HEK293T (cell line): ENCODE measurements at regions not wholly inside any gene's neighbourhood (a gene's known extent, or its start where the extent isn't known, plus 50 kb on each side); places are given as distances from the start of the nearest gene placed in this dataset.

ENCODE experiments used
- CTCF ChIA-PET: fragments of 350-600 bp; formaldehyde crosslinking; extraction: SDS; loops from one replicate; lab custom pipeline; 2021; ENCODE audit warnings: antibody characterized with exemption, inconsistent platforms; lab: Yijun Ruan, JAX
- POLR2A ChIA-PET: fragments of 350-600 bp; formaldehyde crosslinking; extraction: SDS; loops from one replicate; lab custom pipeline; 2020; ENCODE audit warnings: antibody characterized with exemption, inconsistent platforms; lab: Yijun Ruan, JAX
- DNase-seq: peaks from one replicate; pipeline ENCODE4 v3.0.0; 2012; ENCODE audit warnings: mixed read lengths; ENCODE audit errors: extremely low spot score
- ARNT ChIP-seq: fragments of 450-650 bp; IDR thresholded peaks from 2 replicates; pipeline ENCODE4 v1.6.1; 2017; ENCODE audit warnings: mild to moderate bottlenecking
- BHLHE40 ChIP-seq: fragments of 450-650 bp; IDR thresholded peaks from 2 replicates; pipeline ENCODE4 v1.6.1; 2016; ENCODE audit warnings: mild to moderate bottlenecking, moderate library complexity, borderline replicate concordance
- CTBP1 ChIP-seq: fragments of 450-650 bp; IDR thresholded peaks from 2 replicates; pipeline ENCODE4 v1.6.1; 2016; ENCODE audit warnings: borderline replicate concordance
- ELF4 ChIP-seq: fragments of 450-650 bp; IDR thresholded peaks from 2 replicates; pipeline ENCODE4 v1.6.1; 2017; ENCODE audit warnings: antibody characterized with exemption
- FOXA1 ChIP-seq: fragments of 450-650 bp; IDR thresholded peaks from 2 replicates; pipeline ENCODE4 v1.6.1; 2016; ENCODE audit warnings: mild to moderate bottlenecking
- FOXK2 ChIP-seq: fragments of 450-650 bp; IDR thresholded peaks from 2 replicates; pipeline ENCODE4 v1.6.1; 2016; ENCODE audit warnings: mild to moderate bottlenecking
- FOXM1 ChIP-seq: fragments of 450-650 bp; IDR thresholded peaks from 2 replicates; pipeline ENCODE4 v1.6.1; 2017; ENCODE audit warnings: mild to moderate bottlenecking, borderline replicate concordance
- HDGF ChIP-seq: fragments of 450-650 bp; IDR thresholded peaks from 2 replicates; pipeline ENCODE4 v1.6.1; 2017; ENCODE audit warnings: antibody characterized with exemption, borderline replicate concordance
- L3MBTL2 ChIP-seq: fragments of 450-650 bp; conservative IDR thresholded peaks from 2 replicates; pipeline ENCODE4 v1.6.1; 2016; ENCODE audit warnings: mild to moderate bottlenecking
- LEF1 ChIP-seq: fragments of 450-650 bp; IDR thresholded peaks from 2 replicates; pipeline ENCODE4 v1.6.1; 2017; ENCODE audit warnings: mild to moderate bottlenecking, borderline replicate concordance
- NFRKB ChIP-seq: fragments of 450-650 bp; IDR thresholded peaks from 2 replicates; pipeline ENCODE4 v1.6.1; 2016; ENCODE audit warnings: mild to moderate bottlenecking, moderate library complexity
- SP1 ChIP-seq: fragments of 450-650 bp; IDR thresholded peaks from 2 replicates; pipeline ENCODE4 v1.6.1; 2017
- SUZ12 ChIP-seq: fragments of 450-650 bp; IDR thresholded peaks from 2 replicates; pipeline ENCODE4 v1.6.1; 2016; ENCODE audit warnings: mild to moderate bottlenecking
- TARDBP ChIP-seq: fragments of 450-650 bp; IDR thresholded peaks from 2 replicates; pipeline ENCODE4 v1.6.1; 2016
- ZNF384 ChIP-seq: fragments of 450-650 bp; IDR thresholded peaks from 2 replicates; pipeline ENCODE4 v1.6.1; 2016
- TF ChIP-seq, protein P1 (sequence below): fragments of 450-650 bp; IDR thresholded peaks from 2 replicates; pipeline ENCODE4 v1.6.1; 2016

GRCh38 chr16:48899500-48899899 lies 289.5 kb upstream of the N4BP1 start:
- DNase-seq = no peak
- ChIA-PET POLR2A (no interaction called here), CTCF (no interaction called here)
- TF ChIP-seq L3MBTL2 (no peak), LEF1 (no peak), ELF4 (no peak), FOXM1 (no peak), CTBP1 (no peak), BHLHE40 (no peak), SP1 (no peak), TARDBP (no peak), NFRKB (no peak)

DNA sequence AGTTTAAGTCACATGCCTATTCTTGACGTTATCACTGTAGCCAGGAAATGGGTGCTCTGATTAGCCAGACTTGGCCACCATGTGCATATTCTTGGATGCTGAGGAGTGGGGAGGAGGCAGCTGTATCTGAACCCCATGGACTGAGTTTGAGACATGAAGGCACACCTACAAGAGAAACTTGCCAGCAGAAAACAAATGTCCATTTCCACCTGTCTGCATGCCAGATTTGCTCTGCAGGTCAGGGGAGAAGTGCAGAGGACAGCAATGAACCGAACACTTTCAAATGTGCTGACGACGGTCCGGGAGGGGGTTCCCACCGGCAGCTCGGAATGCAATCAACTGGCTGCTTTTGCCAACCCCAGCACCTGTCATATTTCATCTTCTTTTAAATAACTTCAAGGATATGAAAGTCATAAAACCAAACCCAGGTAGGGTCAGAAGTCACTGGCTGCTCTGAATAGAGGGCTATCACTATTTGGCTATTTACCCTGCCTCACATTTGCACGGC lies 287.8 kb upstream of the N4BP1 start:
- DNase-seq = no peak
- no peak for TF ChIP-seq TARDBP
- no peak for TF ChIP-seq ELF4
- TF ChIP-seq FOXA1 = no peak
- no peak for TF ChIP-seq SP1
- no peak for TF ChIP-seq FOXM1
- TF ChIP-seq, protein P1, sequence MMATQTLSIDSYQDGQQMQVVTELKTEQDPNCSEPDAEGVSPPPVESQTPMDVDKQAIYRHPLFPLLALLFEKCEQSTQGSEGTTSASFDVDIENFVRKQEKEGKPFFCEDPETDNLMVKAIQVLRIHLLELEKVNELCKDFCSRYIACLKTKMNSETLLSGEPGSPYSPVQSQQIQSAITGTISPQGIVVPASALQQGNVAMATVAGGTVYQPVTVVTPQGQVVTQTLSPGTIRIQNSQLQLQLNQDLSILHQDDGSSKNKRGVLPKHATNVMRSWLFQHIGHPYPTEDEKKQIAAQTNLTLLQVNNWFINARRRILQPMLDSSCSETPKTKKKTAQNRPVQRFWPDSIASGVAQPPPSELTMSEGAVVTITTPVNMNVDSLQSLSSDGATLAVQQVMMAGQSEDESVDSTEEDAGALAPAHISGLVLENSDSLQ = no peak
- ChIA-PET POLR2A (no interaction called here), CTCF (no interaction called here)

- ChIA-PET CTCF (no interaction called here), POLR2A (no interaction called here)
- TF ChIP-seq ELF4 = no peak
- no peak for TF ChIP-seq ZNF384
- TF ChIP-seq, protein P1 = no peak
- no peak for TF ChIP-seq CTBP1
- TF ChIP-seq NFRKB = no peak
- no peak for TF ChIP-seq SUZ12
- no peak for TF ChIP-seq BHLHE40
- TF ChIP-seq LEF1 = no peak
- no peak for TF ChIP-seq FOXA1
- no peak for TF ChIP-seq SP1
- no peak for TF ChIP-seq FOXM1
- TF ChIP-seq HDGF = no peak
- DNase-seq = no peak
Observed at GRCh38 chr16:48895142-48895541, 285.2 kb upstream of the N4BP1 start.

DNA sequence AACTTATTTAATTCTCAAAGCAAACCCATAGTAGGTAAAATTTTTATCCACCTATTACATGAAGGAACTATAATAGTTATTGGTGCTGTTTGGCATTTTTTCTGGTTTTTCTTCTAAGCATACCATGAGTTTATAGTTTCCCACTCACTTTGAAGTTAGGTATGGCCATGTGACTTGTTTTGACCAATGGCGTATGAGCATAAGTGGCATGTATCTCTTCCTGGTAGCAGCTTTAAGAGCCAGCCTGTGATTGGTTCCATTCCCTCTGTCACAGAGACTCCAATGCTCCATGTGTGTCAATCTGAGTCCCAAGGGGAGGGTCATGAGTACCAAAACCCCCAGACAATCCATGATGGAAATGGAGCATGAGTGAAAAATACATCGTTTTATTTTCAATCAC lies 282.9 kb upstream of the N4BP1 start:
- ChIA-PET CTCF (no interaction called here), POLR2A (no interaction called here)
- DNase-seq = no peak
- TF ChIP-seq ELF4 (no peak), ARNT (no peak), TARDBP (no peak), LEF1 (no peak), BHLHE40 (no peak), FOXM1 (no peak)

- ChIA-PET CTCF (no interaction called here), POLR2A (no interaction called here)
- TF ChIP-seq SP1 = no peak
- no peak for TF ChIP-seq TARDBP
- TF ChIP-seq BHLHE40 = no peak
- no peak for TF ChIP-seq LEF1
- DNase-seq = no peak
Observed at GRCh38 chr16:48887646-48888210, 277.7 kb upstream of the N4BP1 start.

DNA sequence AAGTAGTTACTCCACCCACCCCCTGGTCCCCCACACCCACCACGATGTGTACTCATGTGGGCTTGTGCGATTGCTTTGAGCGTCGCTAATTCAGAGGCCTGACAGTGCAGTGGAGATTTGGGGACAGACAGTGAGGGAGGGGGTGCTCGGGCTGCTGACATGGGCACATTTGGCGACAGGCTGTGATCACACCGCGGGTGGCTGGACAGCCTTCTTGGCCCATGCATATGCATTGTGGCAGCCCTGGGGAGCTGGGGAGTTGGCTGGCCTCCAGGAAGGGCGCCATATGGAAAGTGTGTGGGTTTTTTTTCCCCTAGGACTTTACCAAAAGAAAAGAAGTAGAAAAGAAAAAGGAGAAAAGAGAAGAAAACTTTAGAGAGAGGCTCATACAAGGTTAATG lies 275.5 kb upstream of the N4BP1 start:
- TF ChIP-seq TARDBP (no peak), BHLHE40 (no peak), ZNF384 (no peak), ELF4 (no peak), L3MBTL2 (no peak), NFRKB (no peak), SUZ12 (no peak), CTBP1 (no peak), HDGF (no peak), FOXK2 (no peak), ARNT (no peak), FOXM1 (no peak), FOXA1 (no peak), LEF1 (no peak), SP1 (no peak)
- TF ChIP-seq, protein P1 = no peak
- ChIA-PET CTCF (no interaction called here), POLR2A (no interaction called here)
- no peak for DNase-seq

GRCh38 chr16:48881272-48881671 lies 271.3 kb upstream of the N4BP1 start:
- no peak for DNase-seq
- TF ChIP-seq ELF4 (no peak), ZNF384 (no peak), ARNT (no peak), SUZ12 (no peak), BHLHE40 (no peak), CTBP1 (no peak), SP1 (no peak), LEF1 (no peak), TARDBP (no peak), FOXA1 (no peak), HDGF (no peak), NFRKB (no peak), FOXK2 (no peak), FOXM1 (no peak), L3MBTL2 (no peak)
- TF ChIP-seq, protein P1 = no peak
- ChIA-PET CTCF (no interaction called here), POLR2A (no interaction called here)
